Kidney epithelial cell (primary cell): ENCODE measurements at regions not wholly inside any gene's neighbourhood (a gene's known extent, or its start where the extent isn't known, plus 50 kb on each side); places are given as distances from the start of the nearest gene placed in this dataset.

ENCODE experiments used
- DNase-seq: peaks from one replicate; pipeline ENCODE4 v3.0.0-alpha.2; 2010; ENCODE audit warnings: low read depth
- H3K27me3 ChIP-seq: 2 replicates; pipeline ENCODE4 v1.6.0; 2011; ENCODE audit warnings: low read length; ENCODE audit not compliant: control insufficient read depth, insufficient read depth
- H3K36me3 ChIP-seq: 2 replicates; pipeline ENCODE4 v1.5.1; 2011; ENCODE audit warnings: low read length; ENCODE audit not compliant: control insufficient read depth, insufficient read depth
- H3K4me3 ChIP-seq: 2 replicates; pipeline ENCODE4 v1.5.1; 2011; ENCODE audit warnings: low read depth, mild to moderate bottlenecking, control low read depth, low read length
- CTCF ChIP-seq: IDR thresholded peaks from 2 replicates; pipeline ENCODE4 v1.5.1; 2011; ENCODE audit warnings: mild to moderate bottlenecking, moderate library complexity, low read length, control low read depth, inconsistent platforms; ENCODE audit not compliant: insufficient read depth, poor library complexity, severe bottlenecking

GRCh38 chr2:9715238-9715637 is 84.4 kb upstream of the YWHAQ start:
- no peak for TF ChIP-seq CTCF
- no peaks in the 10 kb centered on the region for H3K27me3 ChIP-seq
- no peak for DNase-seq
- H3K36me3 ChIP-seq, result no peaks in the 10 kb centered on the region
- no peak overlapping the region for H3K4me3 ChIP-seq

- H3K27me3 ChIP-seq, result no peaks in the 10 kb centered on the region
- no peaks in the 10 kb centered on the region for H3K36me3 ChIP-seq
- DNase-seq, result no peak
- H3K4me3 ChIP-seq, result no peak overlapping the region
- TF ChIP-seq CTCF, result no peak
These were observed 87.2 kb upstream of the YWHAQ start for GRCh38 chr2:9717886-9718451.

- TF ChIP-seq CTCF, result no peak
- no peaks in the 10 kb centered on the region for H3K36me3 ChIP-seq
- no peak overlapping the region for H3K4me3 ChIP-seq
- no peaks in the 10 kb centered on the region for H3K27me3 ChIP-seq
- DNase-seq, result no peak
These were observed 89.7 kb upstream of the YWHAQ start for GRCh38 chr2:9720352-9721093.

- no peaks in the 10 kb centered on the region for H3K27me3 ChIP-seq
- TF ChIP-seq CTCF, result no peak
- no peak overlapping the region for H3K4me3 ChIP-seq
- no peaks in the 10 kb centered on the region for H3K36me3 ChIP-seq
- no peak for DNase-seq
These were observed 90.5 kb upstream of the YWHAQ start for GRCh38 chr2:9721344-9721743.

- no peaks in the 10 kb centered on the region for H3K36me3 ChIP-seq
- H3K27me3 ChIP-seq, result no peaks in the 10 kb centered on the region
- no peak for DNase-seq
- no peak overlapping the region for H3K4me3 ChIP-seq
- TF ChIP-seq CTCF, result no peak
These were observed 91.7 kb upstream of the YWHAQ start for GRCh38 chr2:9722451-9722850.

DNA sequence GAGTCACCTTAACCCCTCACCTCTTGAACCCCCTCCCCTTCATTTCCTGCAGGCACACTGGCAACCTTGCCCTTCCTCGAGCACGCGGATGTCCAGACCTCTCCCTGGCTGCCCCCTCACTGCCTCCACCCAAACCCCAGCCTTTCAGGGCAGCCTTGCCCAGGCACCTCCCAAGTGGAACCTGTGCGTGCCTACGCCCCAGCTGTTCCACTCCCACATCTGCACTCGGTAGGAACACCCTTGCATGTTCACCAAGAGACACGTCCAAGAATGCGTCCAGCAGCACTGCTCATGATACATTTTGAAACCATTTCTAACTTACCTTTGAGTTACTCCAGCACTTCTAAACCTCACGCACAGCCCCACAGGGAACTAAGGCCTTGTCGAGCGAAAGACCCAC is 93.8 kb upstream of the YWHAQ start:
- H3K27me3 ChIP-seq, result no peaks in the 10 kb centered on the region
- TF ChIP-seq CTCF, result no peak
- no peaks in the 10 kb centered on the region for H3K36me3 ChIP-seq
- no peak for DNase-seq
- H3K4me3 ChIP-seq, result no peak overlapping the region
